IPS-15b (cell line): ENCODE measurements at regions not wholly inside any gene's neighbourhood (a gene's known extent, or its start where the extent isn't known, plus 50 kb on each side); places are given as distances from the start of the nearest gene placed in this dataset.

Experiments used
- H3K27me3 ChIP-seq: one replicate; pipeline ENCODE4 v1.6.1; 2013; ENCODE audit warnings: low read length; ENCODE audit not compliant: control insufficient read depth, insufficient read depth
- H3K36me3 ChIP-seq: one replicate; pipeline ENCODE4 v1.6.1; 2013; ENCODE audit warnings: low read length; ENCODE audit not compliant: control insufficient read depth, insufficient read depth
- H3K4me1 ChIP-seq: one replicate; pipeline ENCODE4 v1.6.1; 2013; ENCODE audit warnings: mild to moderate bottlenecking, low read length; ENCODE audit not compliant: control insufficient read depth, insufficient read depth
- H3K4me3 ChIP-seq: one replicate; pipeline ENCODE4 v1.5.1; 2013; ENCODE audit warnings: low read depth, low read length
- H3K9ac ChIP-seq: one replicate; pipeline ENCODE4 v1.6.1; 2013; ENCODE audit warnings: low read depth, mild to moderate bottlenecking, low read length
- H3K9me3 ChIP-seq: one replicate; pipeline ENCODE4 v1.6.1; 2013; ENCODE audit warnings: mild to moderate bottlenecking, low read length; ENCODE audit not compliant: control insufficient read depth, insufficient read depth

- no peaks in the 10 kb centered on the region for H3K9me3 ChIP-seq
- no peaks in the 10 kb centered on the region for H3K36me3 ChIP-seq
- H3K4me1 ChIP-seq, result no peaks in the 10 kb centered on the region
- H3K27me3 ChIP-seq, result no peaks in the 10 kb centered on the region
- no peak overlapping the region for H3K9ac ChIP-seq
- no peak overlapping the region for H3K4me3 ChIP-seq
Measured at GRCh38 chr7:94252971-94253370, 141.7 kb upstream of the COL1A2 start.

- Histone ChIP-seq H3K27me3 (no peaks in the 10 kb centered on the region), H3K9me3 (no peaks in the 10 kb centered on the region), H3K36me3 (no peaks in the 10 kb centered on the region), H3K4me1 (no peaks in the 10 kb centered on the region), H3K4me3 (no peak overlapping the region), H3K9ac (no peak overlapping the region)
Measured at GRCh38 chr7:94253686-94254085, 141.0 kb upstream of the COL1A2 start.

- Histone ChIP-seq H3K4me3 (no peak overlapping the region), H3K9me3 (no peaks in the 10 kb centered on the region), H3K4me1 (no peaks in the 10 kb centered on the region), H3K27me3 (no peaks in the 10 kb centered on the region), H3K36me3 (no peaks in the 10 kb centered on the region), H3K9ac (no peak overlapping the region)
Measured at GRCh38 chr7:94258418-94259300, 136.0 kb upstream of the COL1A2 start.

- Histone ChIP-seq H3K4me3 (no peak overlapping the region), H3K9me3 (no peaks in the 10 kb centered on the region), H3K36me3 (no peaks in the 10 kb centered on the region), H3K27me3 (no peaks in the 10 kb centered on the region), H3K9ac (no peak overlapping the region), H3K4me1 (no peaks in the 10 kb centered on the region)
Measured at GRCh38 chr7:94261067-94261466, 133.6 kb upstream of the COL1A2 start.

- Histone ChIP-seq H3K36me3 (no peaks in the 10 kb centered on the region), H3K9me3 (no peaks in the 10 kb centered on the region), H3K9ac (no peak overlapping the region), H3K27me3 (no peaks in the 10 kb centered on the region), H3K4me3 (no peak overlapping the region), H3K4me1 (no peaks in the 10 kb centered on the region)
Measured at GRCh38 chr7:94264756-94265155, 129.9 kb upstream of the COL1A2 start.

- no peak overlapping the region for H3K9ac ChIP-seq
- no peaks in the 10 kb centered on the region for H3K36me3 ChIP-seq
- no peaks in the 10 kb centered on the region for H3K4me1 ChIP-seq
- H3K27me3 ChIP-seq, result no peaks in the 10 kb centered on the region
- no peak overlapping the region for H3K4me3 ChIP-seq
- no peaks in the 10 kb centered on the region for H3K9me3 ChIP-seq
Measured at GRCh38 chr7:94265456-94265855, 129.2 kb upstream of the COL1A2 start.

- Histone ChIP-seq H3K9me3 (no peaks in the 10 kb centered on the region), H3K4me1 (no peaks in the 10 kb centered on the region), H3K9ac (no peak overlapping the region), H3K27me3 (no peaks in the 10 kb centered on the region), H3K4me3 (no peak overlapping the region), H3K36me3 (no peaks in the 10 kb centered on the region)
Measured at GRCh38 chr7:94266238-94266644, 128.5 kb upstream of the COL1A2 start.

- Histone ChIP-seq H3K36me3 (no peaks in the 10 kb centered on the region), H3K9ac (no peak overlapping the region), H3K9me3 (no peaks in the 10 kb centered on the region), H3K4me3 (no peak overlapping the region), H3K4me1 (no peaks in the 10 kb centered on the region), H3K27me3 (no peaks in the 10 kb centered on the region)
Measured at GRCh38 chr7:94270772-94271171, 123.9 kb upstream of the COL1A2 start.

GRCh38 chr7:94272821-94273583 is 121.7 kb upstream of the COL1A2 start:
- Histone ChIP-seq H3K36me3 (no peaks in the 10 kb centered on the region), H3K4me3 (no peak overlapping the region), H3K4me1 (no peaks in the 10 kb centered on the region), H3K9me3 (no peaks in the 10 kb centered on the region), H3K9ac (no peak overlapping the region), H3K27me3 (no peaks in the 10 kb centered on the region)

GRCh38 chr7:94274828-94275227 is 119.9 kb upstream of the COL1A2 start:
- H3K36me3 ChIP-seq, result no peaks in the 10 kb centered on the region
- no peaks in the 10 kb centered on the region for H3K27me3 ChIP-seq
- no peak overlapping the region for H3K9ac ChIP-seq
- H3K9me3 ChIP-seq, result no peaks in the 10 kb centered on the region
- H3K4me1 ChIP-seq, result no peaks in the 10 kb centered on the region
- H3K4me3 ChIP-seq, result no peak overlapping the region

- Histone ChIP-seq H3K4me3 (no peak overlapping the region), H3K27me3 (no peaks in the 10 kb centered on the region), H3K9me3 (no peaks in the 10 kb centered on the region), H3K4me1 (no peaks in the 10 kb centered on the region), H3K9ac (no peak overlapping the region), H3K36me3 (no peaks in the 10 kb centered on the region)
Measured at GRCh38 chr7:94276027-94276426, 118.7 kb upstream of the COL1A2 start.

- Histone ChIP-seq H3K9me3 (no peaks in the 10 kb centered on the region), H3K4me3 (no peak overlapping the region), H3K4me1 (no peaks in the 10 kb centered on the region), H3K36me3 (no peaks in the 10 kb centered on the region), H3K9ac (no peak overlapping the region), H3K27me3 (no peaks in the 10 kb centered on the region)
Measured at GRCh38 chr7:94276795-94277194, 117.9 kb upstream of the COL1A2 start.
